IPS DF 6.9 (cell line): ENCODE measurements at regions not wholly inside any gene's neighbourhood (a gene's known extent, or its start where the extent isn't known, plus 50 kb on each side); places are given as distances from the start of the nearest gene placed in this dataset.

Experiments used
- DNase-seq: peaks from one replicate; pipeline ENCODE4 v3.0.0-alpha.2; 2013; ENCODE audit warnings: low read depth, low spot score
- H3K27ac ChIP-seq: one replicate; pipeline ENCODE4 v1.5.1; 2013; ENCODE audit warnings: low read length, control low read depth
- H3K27me3 ChIP-seq: 2 replicates; pipeline ENCODE4 v1.6.1; 2013; ENCODE audit warnings: mild to moderate bottlenecking, low read length; ENCODE audit not compliant: control insufficient read depth, insufficient read depth
- H3K36me3 ChIP-seq: 2 replicates; pipeline ENCODE4 v1.6.1; 2013; ENCODE audit warnings: low read length; ENCODE audit not compliant: control insufficient read depth, insufficient read depth
- H3K4me1 ChIP-seq: 2 replicates; pipeline ENCODE4 v1.6.1; 2013; ENCODE audit warnings: low read length; ENCODE audit not compliant: control insufficient read depth, insufficient read depth
- H3K4me3 ChIP-seq: 2 replicates; pipeline ENCODE4 v1.5.1; 2013; ENCODE audit warnings: mild to moderate bottlenecking, low read length
- H3K9me3 ChIP-seq: 2 replicates; pipeline ENCODE4 v1.6.1; 2013; ENCODE audit warnings: low read length, inconsistent platforms; ENCODE audit not compliant: control insufficient read depth, insufficient read depth

DNA sequence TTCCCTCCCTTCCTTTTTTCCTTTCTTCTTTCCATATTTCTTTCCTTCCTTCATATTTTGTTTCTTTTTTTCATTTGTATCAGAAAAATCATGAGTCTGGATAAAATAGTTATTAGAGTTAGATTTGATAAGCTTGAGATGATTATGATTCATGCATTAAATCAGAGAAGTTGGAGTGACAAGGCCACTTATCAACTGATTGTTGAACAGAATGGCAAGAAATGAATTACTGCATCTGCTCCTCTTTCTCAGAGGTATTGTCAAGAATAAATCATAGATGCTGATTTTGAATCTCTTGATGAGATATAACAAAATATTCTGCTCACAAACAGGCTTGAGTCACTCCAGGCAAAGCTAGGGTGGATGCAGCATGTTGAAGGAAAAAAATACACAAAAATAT, 54.6 kb upstream of the ANO5 start:
- no peaks in the 10 kb centered on the region for H3K4me1 ChIP-seq
- no peaks in the 10 kb centered on the region; the same call in 1 of the 2 replicates for H3K9me3 ChIP-seq
- no peak overlapping the region for H3K27ac ChIP-seq
- H3K27me3 ChIP-seq, result no peaks in the 10 kb centered on the region
- DNase-seq, result no peak
- H3K4me3 ChIP-seq, result no peak overlapping the region
- no peaks in the 10 kb centered on the region for H3K36me3 ChIP-seq
